OCI-LY7 (cell line): ENCODE measurements at regions not wholly inside any gene's neighbourhood (a gene's known extent, or its start where the extent isn't known, plus 50 kb on each side); places are given as distances from the start of the nearest gene placed in this dataset.

ENCODE experiments used
- EZH2phosphoT487 ChIP-seq: fragments of 200-600 bp; sonication (generic); IDR thresholded peaks from 2 replicates; pipeline ENCODE4 v1.6.1; 2018; ENCODE audit warnings: low read depth, borderline replicate concordance, mild to moderate bottlenecking, mixed run types, antibody characterized with exemption, low read length, moderate library complexity, mixed read lengths
- TF ChIP-seq, protein P1 (sequence below): fragments of 200-600 bp; sonication (generic); conservative IDR thresholded peaks from 2 replicates; pipeline ENCODE4 v1.5.1; 2014; ENCODE audit warnings: mild to moderate bottlenecking, antibody characterized with exemption, low read length, moderate library complexity, mixed read lengths

DNA sequence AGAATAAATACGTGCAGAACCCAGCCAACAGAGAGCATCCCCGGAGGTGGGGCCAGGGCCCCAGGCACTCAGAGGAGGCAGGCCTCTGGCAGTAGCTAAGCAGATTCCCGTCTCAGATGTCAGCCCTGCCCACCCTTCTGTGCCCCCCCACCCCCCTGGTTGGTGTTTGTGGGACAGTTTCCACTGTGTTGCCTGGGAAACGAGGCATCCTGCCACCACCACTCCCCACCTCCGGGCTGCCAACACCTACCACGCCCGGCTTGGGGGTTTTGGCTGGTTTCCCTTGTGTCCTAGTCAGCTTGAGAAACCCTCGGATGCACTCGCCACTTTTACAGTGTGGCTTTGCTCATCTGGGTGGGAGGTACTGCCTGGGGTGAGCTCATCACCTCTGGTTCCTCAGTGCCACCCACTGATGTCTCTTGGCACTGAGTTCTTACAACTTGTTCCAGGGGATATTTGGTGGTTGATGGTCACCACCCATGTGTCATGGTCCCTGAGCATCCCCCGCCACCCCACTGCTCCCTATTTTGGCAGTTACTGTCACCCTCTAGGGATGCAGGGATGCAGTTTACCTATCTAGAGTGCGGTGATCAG lies 72.4 kb upstream of the YWHAQ start:
- TF ChIP-seq, protein P1, sequence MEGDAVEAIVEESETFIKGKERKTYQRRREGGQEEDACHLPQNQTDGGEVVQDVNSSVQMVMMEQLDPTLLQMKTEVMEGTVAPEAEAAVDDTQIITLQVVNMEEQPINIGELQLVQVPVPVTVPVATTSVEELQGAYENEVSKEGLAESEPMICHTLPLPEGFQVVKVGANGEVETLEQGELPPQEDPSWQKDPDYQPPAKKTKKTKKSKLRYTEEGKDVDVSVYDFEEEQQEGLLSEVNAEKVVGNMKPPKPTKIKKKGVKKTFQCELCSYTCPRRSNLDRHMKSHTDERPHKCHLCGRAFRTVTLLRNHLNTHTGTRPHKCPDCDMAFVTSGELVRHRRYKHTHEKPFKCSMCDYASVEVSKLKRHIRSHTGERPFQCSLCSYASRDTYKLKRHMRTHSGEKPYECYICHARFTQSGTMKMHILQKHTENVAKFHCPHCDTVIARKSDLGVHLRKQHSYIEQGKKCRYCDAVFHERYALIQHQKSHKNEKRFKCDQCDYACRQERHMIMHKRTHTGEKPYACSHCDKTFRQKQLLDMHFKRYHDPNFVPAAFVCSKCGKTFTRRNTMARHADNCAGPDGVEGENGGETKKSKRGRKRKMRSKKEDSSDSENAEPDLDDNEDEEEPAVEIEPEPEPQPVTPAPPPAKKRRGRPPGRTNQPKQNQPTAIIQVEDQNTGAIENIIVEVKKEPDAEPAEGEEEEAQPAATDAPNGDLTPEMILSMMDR: no peak
- no peak for TF ChIP-seq EZH2phosphoT487
